Keratinocyte (primary cell): ENCODE measurements at regions not wholly inside any gene's neighbourhood (a gene's known extent, or its start where the extent isn't known, plus 50 kb on each side); places are given as distances from the start of the nearest gene placed in this dataset.

Experiments
- EZH2 ChIP-seq: IDR thresholded peaks from one replicate; pipeline ENCODE4 v1.6.1; 2012; ENCODE audit warnings: inconsistent platforms, mild to moderate bottlenecking, low read length, moderate library complexity
- TF ChIP-seq, protein P1 (sequence below), 3 experiments: IDR thresholded peaks in 1 of 3; conservative IDR thresholded peaks in 1 of 3; optimal IDR thresholded peaks in 1 of 3; 2 replicates in 2 of 3; 3 replicates in 1 of 3; pipeline versions ENCODE3 to v1.5.1; 2011; ENCODE audit warnings: low read length in 3 of 3, mild to moderate bottlenecking in 3 of 3, moderate library complexity in 2 of 3, control low read depth in 1 of 3, inconsistent platforms in 1 of 3; ENCODE audit not compliant: insufficient read depth in 2 of 3; ENCODE audit errors: extremely low read depth in 1 of 3

DNA sequence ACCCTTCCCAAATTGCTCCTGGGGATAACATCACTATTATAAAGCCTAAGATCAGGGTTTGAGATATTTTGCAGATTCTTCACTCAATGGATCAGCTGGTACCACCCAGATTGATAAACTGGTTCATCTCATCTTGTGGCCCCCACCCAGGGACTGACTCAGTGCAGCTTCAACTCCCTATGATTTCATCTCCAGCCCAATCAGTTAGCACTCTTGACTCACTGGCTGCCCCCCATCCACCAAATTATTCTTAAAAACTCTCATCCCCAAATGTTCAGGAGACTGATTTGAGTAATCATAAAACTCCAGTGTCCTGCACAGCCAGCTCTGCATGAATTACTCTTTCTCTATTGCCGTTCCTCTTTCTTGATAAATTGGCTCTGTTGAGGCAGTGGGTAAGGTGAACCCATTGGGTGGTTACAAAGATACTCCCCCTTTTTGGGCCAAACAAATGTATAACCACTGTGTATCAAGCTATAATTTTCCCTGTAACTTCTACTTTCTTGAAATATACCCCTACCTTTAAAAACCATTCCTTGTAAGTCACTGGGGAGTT lies 263.3 kb upstream of the IL12B start:
- TF ChIP-seq, protein P1, sequence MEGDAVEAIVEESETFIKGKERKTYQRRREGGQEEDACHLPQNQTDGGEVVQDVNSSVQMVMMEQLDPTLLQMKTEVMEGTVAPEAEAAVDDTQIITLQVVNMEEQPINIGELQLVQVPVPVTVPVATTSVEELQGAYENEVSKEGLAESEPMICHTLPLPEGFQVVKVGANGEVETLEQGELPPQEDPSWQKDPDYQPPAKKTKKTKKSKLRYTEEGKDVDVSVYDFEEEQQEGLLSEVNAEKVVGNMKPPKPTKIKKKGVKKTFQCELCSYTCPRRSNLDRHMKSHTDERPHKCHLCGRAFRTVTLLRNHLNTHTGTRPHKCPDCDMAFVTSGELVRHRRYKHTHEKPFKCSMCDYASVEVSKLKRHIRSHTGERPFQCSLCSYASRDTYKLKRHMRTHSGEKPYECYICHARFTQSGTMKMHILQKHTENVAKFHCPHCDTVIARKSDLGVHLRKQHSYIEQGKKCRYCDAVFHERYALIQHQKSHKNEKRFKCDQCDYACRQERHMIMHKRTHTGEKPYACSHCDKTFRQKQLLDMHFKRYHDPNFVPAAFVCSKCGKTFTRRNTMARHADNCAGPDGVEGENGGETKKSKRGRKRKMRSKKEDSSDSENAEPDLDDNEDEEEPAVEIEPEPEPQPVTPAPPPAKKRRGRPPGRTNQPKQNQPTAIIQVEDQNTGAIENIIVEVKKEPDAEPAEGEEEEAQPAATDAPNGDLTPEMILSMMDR (optimal IDR thresholded peaks at IDR 0.05 in 1 of 3, IDR thresholded peaks at IDR 0.05 in 1 of 3, conservative IDR thresholded peaks at IDR 0.05 in 1 of 3; ENCODE audit: extremely low read depth in 1 of 3, insufficient read depth in 2 of 3, low read length in 3 of 3): no peak
- no peak for TF ChIP-seq EZH2
